C1 segment of cervical spinal cord (tissue), 14 donors: ENCODE measurements at regions not wholly inside any gene's neighbourhood (a gene's known extent, or its start where the extent isn't known, plus 50 kb on each side); places are given as distances from the start of the nearest gene placed in this dataset.
"Not testable (repeated sequence)": the region's sequence is repeated elsewhere in the genome, so short reads cannot be mapped to it uniquely, and the experiment has no call there.

Source experiments
- DNase-seq, 14 donors: peaks; one replicate each; lab custom pipeline; 2025; lab: John Stamatoyannopoulos, UW

DNA sequence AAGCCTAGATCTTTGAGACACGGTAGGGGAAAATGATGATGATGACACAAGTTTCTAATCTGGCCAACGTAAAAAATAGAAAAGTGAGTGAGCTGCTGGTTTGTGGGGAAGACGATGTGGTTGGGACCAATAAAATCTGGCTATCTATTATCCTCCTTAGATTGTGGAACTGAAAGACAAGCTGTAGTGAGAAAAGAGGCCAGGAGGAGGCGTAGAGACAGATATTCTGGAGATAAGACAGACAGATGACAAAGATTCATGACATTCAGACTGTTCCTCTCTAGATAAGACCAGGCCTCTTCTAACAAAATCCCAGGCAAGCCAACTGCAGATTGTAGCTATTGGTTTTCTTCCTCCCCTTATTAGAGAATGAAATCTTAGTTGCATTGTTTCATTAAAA lies 376.3 kb upstream of the UBE2E3 start:
- DNase-seq: no peak

- DNase-seq: no peak
These were observed 379.4 kb upstream of the UBE2E3 start for GRCh38 chr2:180601016-180601415.

DNA sequence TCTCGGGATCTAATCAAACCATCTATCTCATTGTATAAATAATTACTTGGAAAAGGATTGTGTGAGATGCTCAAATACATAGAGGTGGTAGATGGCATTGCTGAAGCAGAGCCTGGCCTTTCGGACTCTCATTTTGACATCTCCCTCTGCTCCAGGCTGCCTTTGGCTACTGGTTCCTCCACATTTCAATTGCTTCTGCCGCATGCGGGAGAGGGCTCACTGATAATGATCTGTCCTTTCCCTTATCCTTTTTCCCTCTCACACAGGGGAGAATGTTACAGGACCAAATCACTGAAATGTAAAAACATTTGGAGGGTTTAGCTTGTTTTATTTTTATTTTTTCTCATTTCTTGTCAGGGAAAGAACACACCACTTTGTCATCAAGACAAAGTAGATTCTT lies 380.6 kb upstream of the UBE2E3 start:
- no peak for DNase-seq

- no peak for DNase-seq
These were observed 383.2 kb upstream of the UBE2E3 start for GRCh38 chr2:180597179-180597578.

DNA sequence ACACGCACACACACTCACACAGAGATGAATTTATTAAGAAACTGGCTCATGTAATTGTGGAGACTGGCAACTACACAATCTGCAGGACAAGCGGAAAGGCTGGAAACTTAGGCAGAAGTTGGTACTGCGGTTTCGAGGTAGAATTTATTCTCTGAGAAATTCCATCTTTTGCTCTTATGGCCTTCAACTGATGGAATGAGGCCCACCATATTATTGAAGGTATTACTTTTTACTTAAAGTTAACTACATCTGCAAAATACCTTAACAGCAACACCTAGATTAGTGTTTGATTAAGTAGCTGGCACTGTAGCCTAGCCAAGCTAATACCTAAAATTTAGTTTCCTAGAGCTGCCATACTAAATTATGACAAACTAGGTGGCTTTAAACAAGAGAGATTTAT lies 384.0 kb upstream of the UBE2E3 start:
- no peak for DNase-seq

GRCh38 chr2:180591947-180592346 lies 388.5 kb upstream of the UBE2E3 start:
- DNase-seq: no peak

- DNase-seq: not testable (repeated sequence)
These were observed 389.2 kb upstream of the UBE2E3 start for GRCh38 chr2:180591093-180591781.

GRCh38 chr2:180583441-180584140 lies 396.8 kb upstream of the UBE2E3 start:
- DNase-seq: no peak

- no peak for DNase-seq
These were observed 401.0 kb upstream of the UBE2E3 start for GRCh38 chr2:180579388-180579787.

- DNase-seq: no peak
These were observed 402.0 kb upstream of the UBE2E3 start for GRCh38 chr2:180578441-180578840.

- no peak for DNase-seq
These were observed 402.8 kb upstream of the UBE2E3 start for GRCh38 chr2:180577567-180577966.

DNA sequence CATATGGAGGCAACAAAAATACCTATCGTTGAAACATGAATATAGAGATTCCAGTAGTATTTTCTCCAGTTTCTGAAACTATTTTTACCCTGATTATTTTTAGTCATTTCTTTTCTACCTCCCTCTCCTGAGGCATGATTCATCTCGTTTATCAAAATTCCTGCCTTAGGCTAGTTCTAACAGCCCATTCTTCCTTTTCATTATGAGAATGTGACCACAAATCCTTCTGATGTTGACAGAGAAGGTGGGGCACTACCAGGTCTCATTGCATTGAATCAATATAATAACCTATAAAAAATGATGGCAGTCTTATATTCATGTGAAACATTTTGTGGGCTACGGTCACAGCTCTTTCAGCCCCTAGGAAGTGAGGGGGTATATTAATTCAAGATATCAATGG lies 406.5 kb upstream of the UBE2E3 start:
- no peak for DNase-seq

DNA sequence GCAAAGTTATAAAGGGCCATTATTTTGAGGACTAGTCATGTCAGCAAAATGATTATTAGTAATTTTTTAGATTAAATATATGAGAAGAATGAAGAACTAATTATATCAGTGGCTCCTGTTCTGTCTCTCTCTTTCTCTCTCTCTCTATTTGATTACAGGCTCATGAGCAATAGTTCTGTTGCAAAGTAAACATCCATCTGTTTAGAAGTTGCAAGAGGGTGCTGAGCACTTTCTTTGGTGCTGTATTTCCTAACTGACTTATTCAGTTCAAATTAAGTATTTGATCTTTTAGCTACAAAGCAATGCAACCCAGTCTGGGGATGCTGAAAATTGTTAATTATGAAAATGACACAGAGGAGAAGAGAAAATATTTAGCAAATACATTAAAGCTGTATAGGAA lies 408.1 kb upstream of the UBE2E3 start:
- no peak for DNase-seq

- no peak for DNase-seq
These were observed 408.8 kb upstream of the UBE2E3 start for GRCh38 chr2:180571559-180571958.

DNA sequence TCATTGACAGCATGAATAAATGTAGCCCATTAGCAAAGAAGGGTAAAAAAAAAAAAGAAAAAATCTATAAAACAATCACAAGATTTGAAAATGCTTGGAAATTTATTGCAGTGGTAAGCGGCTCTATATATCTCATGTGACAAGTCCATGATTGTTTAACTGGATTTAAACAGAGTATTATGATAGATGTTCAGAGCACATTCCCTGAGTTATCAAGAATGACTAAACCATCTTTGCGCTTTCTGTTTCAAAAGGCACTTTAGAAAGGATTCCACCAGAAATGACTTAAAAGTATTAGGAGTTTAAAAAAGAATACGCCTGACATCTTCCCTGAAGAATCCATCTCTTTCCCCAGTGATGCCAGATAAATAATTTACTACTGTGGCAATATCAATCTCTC lies 409.5 kb upstream of the UBE2E3 start:
- no peak for DNase-seq

DNA sequence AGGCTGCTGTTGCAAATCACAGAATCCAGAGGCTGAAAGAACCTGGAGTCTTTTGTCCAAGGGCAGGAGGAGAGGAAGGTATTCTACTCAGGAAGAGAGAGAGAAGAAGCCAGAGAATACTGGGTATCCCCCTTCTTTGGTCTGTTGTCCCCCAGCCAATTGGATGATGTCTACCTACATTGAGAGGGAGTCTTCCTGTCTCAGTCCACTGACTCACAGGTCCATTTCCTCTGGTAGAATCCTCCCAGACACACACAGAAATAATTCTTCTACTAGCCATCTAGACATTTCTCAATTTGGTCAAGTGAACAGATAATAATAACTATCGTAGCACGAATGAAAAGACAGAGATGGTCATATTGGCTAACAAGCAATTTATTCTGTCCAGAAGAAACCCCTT lies 416.4 kb upstream of the UBE2E3 start:
- no peak for DNase-seq

DNA sequence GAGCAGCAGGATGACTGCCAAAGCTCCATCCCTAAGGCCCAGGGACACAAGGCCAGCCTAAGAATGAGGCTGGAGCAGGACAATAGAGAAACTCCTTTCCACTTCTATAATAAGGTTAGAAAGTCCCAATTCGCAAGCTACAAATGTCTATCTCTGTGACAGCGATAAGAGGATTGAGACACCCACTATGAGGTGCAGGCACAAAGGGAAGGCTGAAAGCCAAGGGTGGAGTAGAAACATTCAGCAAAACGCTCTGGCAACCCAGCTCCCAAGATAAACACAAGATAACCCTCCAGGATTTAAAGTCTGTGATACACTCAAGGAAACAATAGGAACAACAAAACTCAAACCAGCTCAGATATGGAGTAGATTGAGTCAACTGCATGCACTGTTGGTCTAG lies 418.0 kb upstream of the UBE2E3 start:
- no peak for DNase-seq

DNA sequence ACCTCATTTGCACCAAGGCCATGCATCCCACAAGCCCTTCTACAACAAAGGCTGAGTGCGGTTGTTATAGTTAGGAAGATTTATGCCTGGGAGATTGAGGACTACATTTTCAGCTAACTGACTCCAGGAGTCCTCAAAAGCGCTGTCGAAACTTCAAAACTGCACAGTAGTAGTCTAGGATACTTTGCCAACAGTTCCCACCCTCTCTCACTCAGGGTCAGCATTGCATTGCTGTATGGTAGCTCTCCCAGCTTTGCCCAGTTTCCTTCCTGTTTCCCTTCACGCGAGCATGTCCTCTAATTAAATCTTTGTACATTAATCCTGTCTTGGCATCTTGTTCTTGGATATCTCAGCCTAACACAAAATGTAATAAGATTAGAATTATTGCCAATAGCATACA lies 420.6 kb upstream of the UBE2E3 start:
- no peak for DNase-seq

DNA sequence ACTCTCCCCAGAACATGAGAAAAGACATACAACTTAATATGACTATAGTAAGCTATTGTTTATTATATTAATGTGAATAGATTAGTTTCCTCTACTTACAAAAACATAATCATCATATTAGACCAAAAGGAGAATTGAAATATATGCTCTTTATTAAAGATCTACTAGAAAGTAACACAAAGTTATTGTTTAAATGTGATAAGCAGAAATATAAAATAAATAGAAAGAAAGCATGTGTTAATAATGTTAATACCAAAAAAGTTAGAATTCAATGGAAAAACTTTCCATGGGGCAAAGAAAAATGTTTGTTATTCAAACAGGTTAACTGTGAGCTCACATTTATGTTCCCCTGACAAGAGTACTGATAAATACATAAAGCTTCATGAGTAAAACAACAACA lies 421.4 kb upstream of the UBE2E3 start:
- no peak for DNase-seq

DNA sequence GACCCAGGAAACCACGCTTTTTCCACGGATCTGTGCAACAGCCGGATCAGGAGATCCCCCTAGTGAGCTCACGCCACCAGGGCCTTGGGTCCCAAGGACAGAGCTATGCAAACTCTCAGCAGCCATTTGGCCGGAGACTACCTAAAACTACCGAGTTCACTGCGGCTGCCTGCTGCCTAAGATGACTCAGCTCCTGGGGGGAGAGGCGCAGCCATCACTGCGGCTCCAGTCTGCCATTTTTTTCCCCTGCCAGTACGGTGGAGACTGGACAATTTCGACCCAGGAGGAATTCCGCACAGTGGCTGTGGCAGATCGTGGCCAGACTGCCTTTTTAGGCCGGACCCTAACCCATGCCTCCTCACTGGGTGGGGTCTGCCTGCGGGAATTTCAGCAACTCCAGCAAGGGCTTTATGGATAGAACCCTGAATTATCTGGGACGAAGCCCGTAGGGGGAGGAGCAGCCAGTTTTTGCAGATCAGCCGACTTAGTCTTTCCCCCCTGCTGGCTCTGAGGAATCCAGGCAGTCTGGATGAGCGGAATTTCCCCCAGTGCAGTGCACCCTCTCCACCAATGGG lies 424.9 kb upstream of the UBE2E3 start:
- DNase-seq: no peak

GRCh38 chr2:180554330-180554729 lies 426.1 kb upstream of the UBE2E3 start:
- DNase-seq: no peak

DNA sequence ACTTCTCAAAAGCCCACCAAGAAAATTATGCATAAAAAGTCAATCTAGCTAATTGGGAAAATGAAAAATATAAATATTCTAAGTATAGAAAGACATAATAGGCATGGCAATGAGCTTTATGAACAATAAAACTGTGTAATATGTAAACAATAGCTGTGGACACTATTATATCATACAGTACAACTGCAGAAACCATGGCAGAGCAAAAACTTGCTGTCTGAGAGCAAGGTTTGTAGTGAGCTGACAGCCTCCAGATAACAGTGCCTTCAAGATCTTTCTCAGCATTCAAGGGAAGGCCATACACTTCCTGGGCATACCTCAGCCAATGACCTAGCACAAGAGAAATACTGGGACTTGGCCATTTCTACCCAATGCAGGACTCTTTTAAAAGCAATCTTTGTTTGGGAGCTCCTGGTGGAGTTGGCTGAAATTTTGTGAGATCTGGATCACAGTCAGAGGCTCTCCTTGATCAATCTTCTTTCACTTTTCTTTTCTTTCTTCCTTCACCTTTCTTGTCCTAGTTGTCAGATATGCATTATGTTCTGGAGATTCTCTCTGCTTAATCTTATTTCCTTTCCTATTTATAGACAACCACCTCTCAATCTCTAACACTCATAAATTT lies 427.2 kb upstream of the UBE2E3 start:
- DNase-seq: no peak

GRCh38 chr2:180542511-180542910 lies 437.9 kb upstream of the UBE2E3 start:
- no peak for DNase-seq
